KMS-11 (cell line): ENCODE measurements at regions not wholly inside any gene's neighbourhood (a gene's known extent, or its start where the extent isn't known, plus 50 kb on each side); places are given as distances from the start of the nearest gene placed in this dataset.
A peak's percentile ranks its signal among the peaks of the same experiment; 100 is the strongest.

Experiments used
- H2AFZ ChIP-seq: fragments of 200-600 bp; sonication (generic); 2 replicates; pipeline ENCODE4 v1.6.1; 2016; ENCODE audit warnings: antibody characterized with exemption, mixed run types, low read depth
- H3K27ac ChIP-seq: fragments of 200-600 bp; sonication (generic); 2 replicates; pipeline ENCODE4 v1.6.1; 2016; ENCODE audit warnings: mild to moderate bottlenecking, mixed run types
- H3K27me3 ChIP-seq: fragments of 200-600 bp; sonication (generic); 2 replicates; pipeline ENCODE4 v1.6.1; 2017; ENCODE audit warnings: mild to moderate bottlenecking, low read depth, mixed run types, moderate library complexity; ENCODE audit not compliant: insufficient read depth
- H3K36me3 ChIP-seq: fragments of 200-600 bp; sonication (generic); 2 replicates; pipeline ENCODE4 v1.6.1; 2017; ENCODE audit warnings: mild to moderate bottlenecking, mixed run types; ENCODE audit not compliant: insufficient read depth
- H3K4me1 ChIP-seq: fragments of 200-600 bp; sonication (generic); 2 replicates; pipeline ENCODE4 v1.6.1; 2016; ENCODE audit warnings: mild to moderate bottlenecking, low read depth, mixed run types; ENCODE audit not compliant: poor library complexity, severe bottlenecking
- H3K4me2 ChIP-seq: fragments of 200-600 bp; sonication (generic); 2 replicates; pipeline ENCODE4 v1.7.0; 2016; ENCODE audit warnings: mild to moderate bottlenecking, mixed run types
- H3K4me3 ChIP-seq: fragments of 200-600 bp; sonication (generic); IDR thresholded peaks from 2 replicates; pipeline ENCODE4 v1.6.1; 2017; ENCODE audit warnings: low read depth, low read length, mixed read lengths; ENCODE audit not compliant: insufficient read depth
- H3K79me2 ChIP-seq: fragments of 200-600 bp; sonication (generic); 2 replicates; pipeline ENCODE4 v1.6.1; 2016; ENCODE audit warnings: low read depth, mixed run types; ENCODE audit not compliant: insufficient read depth
- H3K9ac ChIP-seq: fragments of 200-600 bp; sonication (generic); 2 replicates; pipeline ENCODE4 v1.6.1; 2016; ENCODE audit warnings: mild to moderate bottlenecking, mixed run types
- H4K20me1 ChIP-seq: fragments of 200-600 bp; sonication (generic); 2 replicates; pipeline ENCODE4 v1.6.1; 2016; ENCODE audit warnings: mild to moderate bottlenecking, mixed run types; ENCODE audit not compliant: insufficient read depth
- TF ChIP-seq, protein P1 (sequence below): fragments of 200-600 bp; sonication (generic); conservative IDR thresholded peaks from 2 replicates; pipeline ENCODE4 v1.6.1; 2017; ENCODE audit warnings: low read depth, mild to moderate bottlenecking, antibody characterized with exemption, low read length, moderate library complexity, mixed read lengths

DNA sequence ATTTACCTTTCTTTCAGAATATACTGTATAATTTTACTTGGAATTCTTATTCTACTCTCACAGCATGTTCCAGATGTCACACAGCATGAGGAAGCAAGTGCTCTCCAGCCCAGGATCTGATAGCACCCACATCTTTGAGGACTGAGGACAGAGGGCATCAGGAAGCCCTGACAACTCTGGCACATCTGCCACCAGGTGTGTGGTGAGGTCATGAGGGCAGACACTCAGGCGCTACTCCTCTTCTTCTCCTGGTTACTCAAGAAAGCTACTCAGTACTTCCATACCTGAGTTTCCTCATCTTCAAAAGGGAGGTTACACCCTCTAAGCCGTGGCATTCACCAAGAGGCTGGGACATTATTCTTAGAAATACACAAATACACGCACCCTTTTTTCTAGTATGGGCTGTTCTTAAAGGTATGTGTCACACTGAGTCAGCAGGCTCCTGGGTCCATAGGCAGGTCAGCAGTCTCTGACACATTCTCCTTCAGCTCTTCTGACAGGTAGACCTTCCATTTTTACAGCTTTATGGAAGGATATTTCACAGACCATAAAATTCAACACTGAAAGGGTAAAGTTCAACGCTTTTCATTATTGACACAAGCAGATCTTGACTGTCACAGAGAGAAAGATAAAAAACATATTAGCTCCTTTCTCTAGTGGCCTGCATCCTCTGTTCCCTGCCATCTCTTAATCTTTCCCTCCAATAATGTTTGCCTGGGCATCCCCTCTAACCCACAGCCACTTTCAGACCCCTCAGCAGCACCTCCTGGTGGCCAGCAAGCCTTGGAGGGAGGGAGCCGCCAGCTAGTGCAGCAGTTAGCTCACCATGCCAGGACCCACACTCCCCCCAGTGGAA is 103.2 kb upstream of the TJP1 start:
- Histone ChIP-seq H3K79me2 (no peaks in the 10 kb centered on the region), H3K4me1 (no peaks in the 10 kb centered on the region), H3K4me2 (no peak overlapping the region), H3K4me3 (no peak overlapping the region), H4K20me1 (no peaks in the 10 kb centered on the region), H3K27ac (no peak overlapping the region), H3K27me3 (no peaks in the 10 kb centered on the region), H2AFZ (no peak overlapping the region), H3K9ac (no peak overlapping the region), H3K36me3 (no peaks in the 10 kb centered on the region)
- TF ChIP-seq, protein P1, sequence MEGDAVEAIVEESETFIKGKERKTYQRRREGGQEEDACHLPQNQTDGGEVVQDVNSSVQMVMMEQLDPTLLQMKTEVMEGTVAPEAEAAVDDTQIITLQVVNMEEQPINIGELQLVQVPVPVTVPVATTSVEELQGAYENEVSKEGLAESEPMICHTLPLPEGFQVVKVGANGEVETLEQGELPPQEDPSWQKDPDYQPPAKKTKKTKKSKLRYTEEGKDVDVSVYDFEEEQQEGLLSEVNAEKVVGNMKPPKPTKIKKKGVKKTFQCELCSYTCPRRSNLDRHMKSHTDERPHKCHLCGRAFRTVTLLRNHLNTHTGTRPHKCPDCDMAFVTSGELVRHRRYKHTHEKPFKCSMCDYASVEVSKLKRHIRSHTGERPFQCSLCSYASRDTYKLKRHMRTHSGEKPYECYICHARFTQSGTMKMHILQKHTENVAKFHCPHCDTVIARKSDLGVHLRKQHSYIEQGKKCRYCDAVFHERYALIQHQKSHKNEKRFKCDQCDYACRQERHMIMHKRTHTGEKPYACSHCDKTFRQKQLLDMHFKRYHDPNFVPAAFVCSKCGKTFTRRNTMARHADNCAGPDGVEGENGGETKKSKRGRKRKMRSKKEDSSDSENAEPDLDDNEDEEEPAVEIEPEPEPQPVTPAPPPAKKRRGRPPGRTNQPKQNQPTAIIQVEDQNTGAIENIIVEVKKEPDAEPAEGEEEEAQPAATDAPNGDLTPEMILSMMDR, result peak; percentile 47; the same call in 1 of the 2 replicates

DNA sequence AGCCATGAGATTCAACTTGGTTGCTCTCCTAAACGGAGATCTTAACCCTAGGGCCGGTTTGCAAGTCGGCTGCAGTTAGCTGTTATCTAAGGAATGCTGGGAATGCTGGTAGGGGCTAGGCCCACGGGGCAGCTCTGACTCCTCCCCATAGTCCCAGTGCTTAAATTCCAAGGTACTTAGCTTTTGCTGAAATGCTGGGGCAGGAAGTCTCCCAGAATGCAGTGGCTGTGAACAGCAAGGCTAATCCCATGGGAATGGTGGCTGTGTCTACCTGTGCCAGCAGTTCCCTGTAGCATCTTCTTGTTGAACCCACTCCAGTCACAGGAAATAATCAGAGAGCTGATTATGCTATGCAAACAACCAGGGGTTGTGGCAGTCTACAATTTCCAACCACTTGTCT is 102.5 kb upstream of the TJP1 start:
- H3K9ac ChIP-seq, result no peak overlapping the region
- no peaks in the 10 kb centered on the region for H3K4me1 ChIP-seq
- no peaks in the 10 kb centered on the region for H3K27me3 ChIP-seq
- H4K20me1 ChIP-seq, result no peaks in the 10 kb centered on the region
- no peak overlapping the region for H2AFZ ChIP-seq
- no peak overlapping the region for H3K27ac ChIP-seq
- no peaks in the 10 kb centered on the region for H3K79me2 ChIP-seq
- H3K4me3 ChIP-seq, result no peak overlapping the region
- TF ChIP-seq, protein P1, result no peak
- H3K36me3 ChIP-seq, result no peaks in the 10 kb centered on the region
- no peak overlapping the region for H3K4me2 ChIP-seq

DNA sequence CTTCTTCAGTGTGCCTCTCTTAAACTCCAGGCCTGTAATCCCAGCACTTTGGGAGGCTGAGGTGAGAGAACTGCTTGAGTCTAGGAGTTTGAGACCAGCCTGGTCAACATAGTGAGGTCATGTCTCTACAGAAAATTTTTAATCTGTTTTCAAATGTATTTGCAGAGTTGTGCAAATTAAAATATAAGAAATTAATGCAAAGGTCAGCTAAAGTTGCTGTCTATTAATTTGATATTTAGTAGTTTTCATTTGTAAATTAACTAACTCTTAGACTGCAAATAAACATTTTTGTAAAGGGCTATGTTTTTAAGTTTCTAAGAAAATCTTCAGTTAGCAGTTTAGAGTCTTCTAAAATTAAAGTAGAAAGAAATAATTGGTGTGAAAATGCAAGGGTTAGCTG is 99.9 kb upstream of the TJP1 start:
- Histone ChIP-seq H3K9ac (no peak overlapping the region), H3K27me3 (no peaks in the 10 kb centered on the region), H4K20me1 (no peaks in the 10 kb centered on the region), H3K79me2 (no peaks in the 10 kb centered on the region), H3K27ac (no peak overlapping the region), H3K4me3 (no peak overlapping the region), H3K36me3 (no peaks in the 10 kb centered on the region), H2AFZ (no peak overlapping the region), H3K4me2 (no peak overlapping the region), H3K4me1 (no peaks in the 10 kb centered on the region)
- TF ChIP-seq, protein P1, result no peak

DNA sequence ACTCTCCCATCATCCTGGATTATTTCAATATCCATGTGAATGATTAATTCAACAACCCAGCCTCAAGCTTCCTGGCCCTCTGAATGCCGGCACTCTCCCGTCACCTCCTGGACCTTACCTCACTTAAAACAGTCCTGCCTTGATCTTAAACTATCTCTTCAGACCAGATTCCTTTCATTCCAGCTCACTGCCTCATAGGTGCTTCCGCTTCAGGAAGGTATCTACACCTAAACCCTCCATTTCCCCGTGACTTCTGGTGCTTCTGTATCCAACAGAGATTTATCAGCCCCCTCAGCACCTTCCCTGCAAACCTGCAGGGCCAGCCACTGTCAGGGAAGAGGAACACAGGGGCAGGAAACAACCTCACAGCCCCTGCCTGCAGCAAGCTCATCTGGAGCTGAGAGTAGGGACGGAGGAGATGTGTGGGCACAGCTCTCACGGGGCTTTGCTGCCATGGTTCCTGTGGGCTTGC is 98.9 kb upstream of the TJP1 start:
- no peaks in the 10 kb centered on the region for H3K36me3 ChIP-seq
- H4K20me1 ChIP-seq, result no peaks in the 10 kb centered on the region
- no peak overlapping the region for H3K27ac ChIP-seq
- no peak overlapping the region for H3K4me2 ChIP-seq
- H3K4me3 ChIP-seq, result no peak overlapping the region
- no peaks in the 10 kb centered on the region for H3K4me1 ChIP-seq
- TF ChIP-seq, protein P1, result no peak
- H3K79me2 ChIP-seq, result no peaks in the 10 kb centered on the region
- no peak overlapping the region for H2AFZ ChIP-seq
- H3K9ac ChIP-seq, result no peak overlapping the region
- no peaks in the 10 kb centered on the region for H3K27me3 ChIP-seq
